Mammary epithelial cell (primary cell): ENCODE measurements at regions not wholly inside any gene's neighbourhood (a gene's known extent, or its start where the extent isn't known, plus 50 kb on each side); places are given as distances from the start of the nearest gene placed in this dataset.
"Not testable (repeated sequence)": the region's sequence is repeated elsewhere in the genome, so short reads cannot be mapped to it uniquely, and the experiment has no call there.

Experiments used
- CTCF ChIP-seq, 2 donors: IDR thresholded peaks in 1 of 2; conservative IDR thresholded peaks in 1 of 2; 2 replicates each; pipeline ENCODE4 v1.5.1; 2011 to 2012; ENCODE audit warnings: inconsistent platforms in 2 of 2, low read length in 2 of 2, mild to moderate bottlenecking in 2 of 2, control low read depth in 1 of 2, low read depth in 1 of 2; ENCODE audit not compliant: insufficient read depth in 1 of 2; ENCODE audit errors: extremely low read depth in 1 of 2
- EZH2 ChIP-seq: IDR thresholded peaks from 2 replicates; pipeline ENCODE4 v1.6.1; 2012; ENCODE audit warnings: low read length, inconsistent platforms, borderline replicate concordance

- not testable (repeated sequence) for TF ChIP-seq CTCF (conservative IDR thresholded peaks at IDR 0.05 in 1 of 2, IDR thresholded peaks at IDR 0.05 in 1 of 2; ENCODE audit: extremely low read depth in 1 of 2, insufficient read depth in 1 of 2, low read depth in 1 of 2, low read length in 2 of 2); EZH2
Measured at GRCh38 chrX:112381649-112382298, 298.0 kb downstream of the LHFPL1 start.
